ENCODE measurements at regions not wholly inside any gene's neighbourhood (a gene's known extent, or its start where the extent isn't known, plus 50 kb on each side); places are given as distances from the start of the nearest gene placed in this dataset.

GRCh38 chr9:88645879-88646199 is 110.9 kb downstream of the NXNL2 start:
- DNase-seq (ENCODE audit: unreplicated experiment), result no peak
- H3K9me3 Mint-ChIP-seq (ENCODE audit: unreplicated experiment), result peaks cover 16% of the 10 kb centered on the region
- CTCF ChIA-PET, result interaction anchor here (0.6 kb wide), 1 partner anchor 201 kb away, joined by 3 read pairs; no protein-coding TSS in a partner anchor
- intact Hi-C loops (cut with micrococcal nuclease), result no loop called here
- BruUV-seq (replicated peaks), result no TSS peak
- no peaks in the 10 kb centered on the region for H3K4me1 Mint-ChIP-seq (ENCODE audit: insufficient read depth, unreplicated experiment)
- no peaks in the 10 kb centered on the region for H3K27me3 Mint-ChIP-seq (ENCODE audit: insufficient read depth, unreplicated experiment)
- POLR2A ChIA-PET, result no interaction called here
- H3K4me3 Mint-ChIP-seq (ENCODE audit: unreplicated experiment), result no peak overlapping the region
- no peaks in the 10 kb centered on the region for H3K36me3 Mint-ChIP-seq (ENCODE audit: insufficient read depth, unreplicated experiment)
- H3K27ac Mint-ChIP-seq (ENCODE audit: low read depth, unreplicated experiment), result no peak overlapping the region
- TF ChIP-seq CTCF (IDR thresholded peaks at IDR 0.05; ENCODE audit: unreplicated experiment), result no peak

- H3K4me3 Mint-ChIP-seq (ENCODE audit: unreplicated experiment), result no peak overlapping the region
- no peaks in the 10 kb centered on the region for H3K36me3 Mint-ChIP-seq (ENCODE audit: insufficient read depth, unreplicated experiment)
- CTCF ChIA-PET, result interaction anchor here (0.6 kb wide), 1 partner anchor 1629 kb away, joined by 3 read pairs; no protein-coding TSS in a partner anchor
- peaks cover 16% of the 10 kb centered on the region for H3K9me3 Mint-ChIP-seq (ENCODE audit: unreplicated experiment)
- intact Hi-C loops (cut with micrococcal nuclease), result no loop called here
- no peaks in the 10 kb centered on the region for H3K27me3 Mint-ChIP-seq (ENCODE audit: insufficient read depth, unreplicated experiment)
- POLR2A ChIA-PET, result no interaction called here
- peaks cover under 1% of the 10 kb centered on the region for H3K4me1 Mint-ChIP-seq (ENCODE audit: insufficient read depth, unreplicated experiment)
- TF ChIP-seq CTCF (IDR thresholded peaks at IDR 0.05; ENCODE audit: unreplicated experiment), result no peak
- no peak overlapping the region for H3K27ac Mint-ChIP-seq (ENCODE audit: low read depth, unreplicated experiment)
- DNase-seq (ENCODE audit: unreplicated experiment), result no peak
- BruUV-seq (replicated peaks), result no TSS peak
Observed at GRCh38 chr9:88646539-88647300, 111.7 kb downstream of the NXNL2 start.

GRCh38 chr9:88651682-88652633 is 117.0 kb downstream of the NXNL2 start:
- no TSS peak for BruUV-seq (replicated peaks)

More at GRCh38 chr9:88651682-88652633, 117.0 kb downstream of the NXNL2 start:
- intact Hi-C loops (cut with micrococcal nuclease), result loop anchor here (5.0 kb wide), 1 partner anchor 60 kb away; no protein-coding TSS in a partner anchor
- peak; percentile 96 for DNase-seq (ENCODE audit: unreplicated experiment)
- ChIA-PET POLR2A (interaction anchor here (0.6 to 0.7 kb wide), 4 partner anchors 28 to 409 kb away, joined by 3 to 4 read pairs (median 3); no protein-coding TSS in a partner anchor), CTCF (interaction anchor here (0.6 to 1.5 kb wide), 8 partner anchors 20 to 955 kb away, joined by 3 to 6 read pairs (median 3); no protein-coding TSS in a partner anchor)
- TF ChIP-seq CTCF (IDR thresholded peaks at IDR 0.05; ENCODE audit: unreplicated experiment), result peak; percentile 16
- Mint-ChIP-seq H3K9me3 (ENCODE audit: unreplicated experiment) (no peaks in the 10 kb centered on the region), H3K4me3 (ENCODE audit: unreplicated experiment) (peak overlapping the region; percentile 32), H3K36me3 (ENCODE audit: insufficient read depth, unreplicated experiment) (no peaks in the 10 kb centered on the region), H3K4me1 (ENCODE audit: insufficient read depth, unreplicated experiment) (peaks cover 9% of the 10 kb centered on the region), H3K27ac (ENCODE audit: low read depth, unreplicated experiment) (peak overlapping the region; percentile 67), H3K27me3 (ENCODE audit: insufficient read depth, unreplicated experiment) (no peaks in the 10 kb centered on the region)
